HG03432 (cell line): ENCODE measurements at regions not wholly inside any gene's neighbourhood (a gene's known extent, or its start where the extent isn't known, plus 50 kb on each side); places are given as distances from the start of the nearest gene placed in this dataset.

Experiments
- ATAC-seq: cut with Tn5 transposase; IDR thresholded peaks from one replicate; pipeline ENCODE4 v1.9.1; 2021; ENCODE audit warnings: mild to moderate bottlenecking, moderate library complexity; ENCODE audit not compliant: unreplicated experiment

DNA sequence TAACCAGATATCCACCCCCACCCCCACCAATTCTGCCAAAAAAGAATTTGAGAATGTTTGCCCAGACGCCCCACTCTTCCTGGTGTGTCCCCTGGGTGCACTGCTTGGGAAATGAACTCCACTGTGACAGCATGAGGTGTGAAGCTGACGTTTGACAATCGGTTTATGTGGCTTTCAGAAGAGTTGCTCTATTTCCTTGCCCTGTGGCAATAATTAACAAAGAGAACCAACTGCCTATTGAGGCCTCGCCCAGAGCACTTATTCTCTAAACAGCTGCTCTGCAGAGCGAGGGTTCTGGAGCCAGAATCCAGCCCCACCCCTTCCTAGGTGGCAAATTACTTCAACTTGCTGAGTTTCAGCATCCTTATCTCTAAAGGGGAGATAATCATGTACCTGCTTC lies 115.8 kb upstream of the SIX3 start:
- ATAC-seq = peak; percentile 82

DNA sequence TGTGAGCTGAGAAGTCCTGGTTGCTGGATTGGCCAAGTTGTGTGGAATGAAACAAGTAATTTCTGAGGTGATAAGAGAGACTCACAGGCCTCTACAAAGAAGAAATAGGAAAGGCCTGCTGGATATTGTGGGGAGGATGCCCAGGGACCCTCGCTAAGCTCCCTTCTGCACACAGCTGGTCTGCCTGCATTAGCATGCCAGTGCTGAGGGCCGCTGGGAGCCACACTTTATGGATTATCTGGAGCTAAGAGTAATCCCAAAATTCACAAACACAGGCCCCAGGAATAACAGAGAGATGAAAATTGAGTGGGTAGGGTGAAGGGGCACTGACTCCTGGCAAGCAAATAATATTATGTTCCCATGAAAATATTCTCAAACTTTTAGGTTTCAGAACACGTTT lies 114.9 kb upstream of the SIX3 start:
- ATAC-seq = no peak

DNA sequence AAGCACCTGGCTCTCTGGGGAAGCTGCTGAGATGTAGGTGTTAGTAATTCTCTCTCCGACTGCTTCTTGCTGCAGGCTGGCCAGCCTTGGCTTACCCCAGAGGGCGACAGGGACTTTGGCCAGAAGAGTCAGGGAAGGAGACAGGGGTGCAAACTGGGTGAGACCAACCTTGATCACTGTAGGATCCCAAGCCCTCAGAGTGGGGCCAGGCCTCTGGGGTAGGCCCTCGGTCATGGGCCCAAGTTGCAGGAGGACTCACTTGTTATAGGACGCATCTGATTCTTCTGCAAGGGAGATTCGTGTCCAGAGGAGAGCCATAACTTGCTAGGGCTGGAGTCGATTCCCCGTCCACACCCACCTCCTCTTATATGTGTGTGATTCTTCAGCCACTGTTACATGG lies 111.7 kb upstream of the SIX3 start:
- ATAC-seq = no peak

DNA sequence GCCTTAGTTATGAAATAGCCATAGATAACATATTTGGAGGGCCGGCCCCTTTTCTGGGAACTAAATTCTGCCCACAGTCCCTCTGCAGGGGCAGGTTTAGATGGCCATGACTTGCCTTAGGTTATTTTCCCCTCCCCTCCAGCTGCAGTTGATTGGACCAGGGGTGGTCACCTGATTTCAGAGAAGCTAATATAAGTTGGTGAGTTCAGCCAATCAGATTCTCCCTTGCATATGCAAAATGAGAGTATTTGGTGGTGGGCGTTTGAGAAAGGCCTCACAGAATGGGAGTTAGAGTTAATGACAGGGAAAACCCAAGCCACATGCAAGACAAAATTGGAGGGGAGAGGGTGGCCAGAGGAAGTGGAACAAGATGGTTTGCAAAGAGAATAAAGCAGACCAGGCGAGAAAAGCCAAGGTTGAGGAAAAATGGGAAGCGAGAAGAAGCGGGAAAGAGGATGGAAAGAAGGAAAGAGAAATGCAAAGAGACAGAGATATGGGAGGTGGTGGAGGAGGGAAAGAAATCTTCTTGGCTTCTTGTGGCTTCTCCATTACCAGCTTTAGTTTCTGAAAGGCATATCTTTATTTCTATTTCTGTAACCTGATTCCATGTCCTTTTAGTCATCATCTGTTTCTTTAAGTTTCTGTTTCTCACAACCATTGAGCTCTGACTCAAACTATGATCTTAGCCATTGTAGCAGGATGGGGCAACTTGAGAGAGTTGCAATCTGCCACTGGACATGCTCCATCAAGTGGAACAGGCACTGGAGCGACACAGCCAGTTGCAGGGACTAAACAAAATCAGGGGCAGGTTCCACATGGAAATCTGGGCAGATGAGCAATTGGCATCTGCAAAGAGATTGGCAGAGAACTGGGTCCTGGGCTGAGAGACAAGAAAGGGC lies 108.1 kb upstream of the SIX3 start:
- ATAC-seq = peak; percentile 67

DNA sequence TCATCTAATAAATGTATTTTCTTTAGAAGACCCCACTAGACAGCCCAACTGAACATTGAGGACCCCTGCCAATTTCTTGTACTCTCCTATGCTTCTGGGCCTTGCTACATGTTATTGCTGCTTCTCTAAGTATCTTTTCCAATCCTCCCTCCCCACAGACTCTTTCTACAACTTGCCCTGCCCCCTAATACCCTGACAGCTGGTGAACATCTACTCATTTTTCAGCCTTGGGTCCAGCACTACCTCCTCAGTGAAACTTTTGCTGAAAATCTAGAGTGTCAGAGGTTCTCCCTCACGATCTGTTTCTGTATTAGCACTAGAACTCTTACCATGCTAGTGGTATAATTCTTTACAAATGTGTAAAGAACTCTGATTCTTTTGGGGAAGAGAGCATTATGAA lies 106.8 kb upstream of the SIX3 start:
- ATAC-seq = no peak

DNA sequence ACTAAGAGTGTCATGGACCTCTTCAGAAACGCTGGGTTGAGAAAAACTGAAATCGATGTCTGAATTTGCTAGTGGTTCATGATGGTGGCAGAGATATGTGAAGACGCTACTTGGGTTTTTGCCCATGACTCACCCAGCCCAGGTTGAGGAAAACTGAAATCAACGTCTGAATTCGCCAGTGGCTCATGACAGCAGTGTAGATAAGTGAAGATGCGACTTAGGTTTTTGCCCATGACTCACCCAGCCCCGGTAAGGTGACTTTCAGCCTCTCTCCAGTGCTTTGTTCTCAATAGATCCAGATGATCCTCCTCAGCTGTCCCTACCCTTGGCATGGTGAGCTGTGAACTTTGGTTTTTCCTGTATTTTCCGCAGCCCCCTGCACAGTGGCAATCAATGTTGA lies 105.3 kb upstream of the SIX3 start:
- ATAC-seq = peak; percentile 51

DNA sequence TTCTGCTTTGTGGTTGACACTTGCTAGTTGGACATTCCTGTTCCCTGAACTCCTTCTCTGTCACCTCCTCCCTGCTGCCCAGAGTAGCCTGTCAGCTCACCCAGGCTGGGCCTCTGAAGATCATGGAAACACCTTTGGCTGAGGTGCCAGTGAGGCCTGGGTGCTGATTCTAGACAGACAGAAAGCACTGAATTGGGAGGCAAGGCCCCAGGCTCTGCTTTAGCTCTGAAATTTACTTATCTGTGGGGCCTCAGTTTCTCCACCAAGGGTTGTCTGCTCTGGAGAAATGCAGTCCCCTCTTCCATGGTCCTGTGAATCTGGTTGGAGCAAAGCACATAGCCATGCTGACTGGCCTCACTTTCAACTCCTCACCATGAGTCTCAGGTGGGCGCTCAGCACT lies 104.6 kb upstream of the SIX3 start:
- no peak for ATAC-seq

DNA sequence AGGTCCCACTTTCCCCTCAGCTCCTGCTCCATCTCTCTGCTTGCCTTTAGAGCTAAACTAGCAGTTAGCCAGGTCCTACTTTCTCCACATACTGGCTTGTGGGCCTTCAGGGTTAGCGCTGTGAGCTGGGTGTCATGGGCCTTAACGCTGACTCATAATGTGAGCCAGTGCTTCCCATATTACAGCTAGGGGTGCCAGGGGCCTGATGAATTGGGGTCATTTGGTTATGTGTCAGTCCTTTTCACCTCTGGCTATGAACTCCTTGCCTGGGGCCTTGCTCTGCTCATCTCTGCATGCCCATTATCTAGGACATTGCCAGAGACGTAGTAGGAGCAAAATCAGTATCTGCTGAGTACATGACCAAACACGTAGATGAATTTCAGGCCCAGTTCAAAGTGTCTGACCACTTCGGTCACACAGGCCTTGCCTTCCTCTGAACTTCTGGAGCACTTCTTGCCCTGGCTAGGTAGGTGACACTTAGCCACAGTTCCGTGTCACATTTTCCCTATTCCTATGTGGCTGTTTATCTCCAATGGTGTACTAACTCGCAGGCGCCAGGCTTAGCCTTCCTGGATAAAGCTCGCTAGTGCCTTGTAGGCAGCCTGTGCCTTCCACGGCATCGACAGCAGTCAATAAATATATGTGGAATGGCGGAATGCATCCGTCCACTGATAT lies 103.2 kb upstream of the SIX3 start:
- no peak for ATAC-seq

DNA sequence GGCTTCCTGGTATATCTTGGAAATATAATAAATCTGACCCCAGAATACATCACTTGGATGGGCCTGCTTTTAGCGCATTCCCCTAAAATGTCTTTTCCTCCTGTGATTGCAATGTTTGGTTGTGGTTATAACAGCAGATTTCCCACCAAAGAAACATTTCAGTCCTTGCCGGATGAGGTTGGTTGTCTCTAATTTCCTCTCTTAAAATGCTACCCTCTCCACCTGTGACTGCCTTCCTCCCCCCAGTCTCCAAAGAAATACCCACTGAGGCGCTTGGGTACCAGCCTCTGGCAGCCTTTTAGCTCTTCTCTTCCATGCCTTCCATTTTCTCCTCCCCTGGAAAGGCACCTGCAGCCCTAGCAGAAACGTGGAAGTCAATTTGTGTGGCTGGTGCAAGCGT lies 102.1 kb upstream of the SIX3 start:
- no peak for ATAC-seq

DNA sequence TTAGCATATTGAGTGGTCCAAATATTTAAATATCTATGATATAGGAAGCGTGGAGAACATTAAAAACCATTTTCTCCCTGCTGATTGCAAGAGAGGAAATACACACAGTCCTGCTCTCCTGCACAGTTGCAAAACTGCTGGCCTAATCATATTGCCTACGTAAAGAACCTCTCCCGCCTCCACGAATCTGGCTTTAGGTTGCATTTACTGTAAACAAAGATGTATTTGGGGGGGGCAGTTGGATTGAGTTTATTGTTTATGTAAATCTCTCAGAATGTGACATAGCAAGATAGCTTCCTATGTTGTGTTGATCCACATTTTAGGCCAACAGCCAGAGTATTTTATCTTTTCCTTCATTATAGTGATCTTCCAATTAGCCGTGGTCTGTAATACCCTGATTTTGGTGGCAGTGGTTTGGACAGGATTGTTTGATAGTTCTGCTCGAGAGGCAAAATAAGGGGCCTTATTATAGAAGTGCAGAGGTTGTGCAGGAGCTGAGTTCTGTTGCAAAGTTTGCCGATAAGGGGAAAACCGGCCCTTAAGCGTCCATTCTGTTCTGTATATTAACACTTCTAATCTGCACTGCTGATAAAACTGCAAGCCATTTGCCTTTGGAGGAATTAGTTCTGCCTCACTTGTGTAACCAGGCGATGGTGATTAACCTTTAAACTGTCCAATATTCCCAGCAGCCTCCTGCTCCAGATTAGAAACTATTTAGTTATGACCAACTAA lies 101.6 kb upstream of the SIX3 start:
- no peak for ATAC-seq

DNA sequence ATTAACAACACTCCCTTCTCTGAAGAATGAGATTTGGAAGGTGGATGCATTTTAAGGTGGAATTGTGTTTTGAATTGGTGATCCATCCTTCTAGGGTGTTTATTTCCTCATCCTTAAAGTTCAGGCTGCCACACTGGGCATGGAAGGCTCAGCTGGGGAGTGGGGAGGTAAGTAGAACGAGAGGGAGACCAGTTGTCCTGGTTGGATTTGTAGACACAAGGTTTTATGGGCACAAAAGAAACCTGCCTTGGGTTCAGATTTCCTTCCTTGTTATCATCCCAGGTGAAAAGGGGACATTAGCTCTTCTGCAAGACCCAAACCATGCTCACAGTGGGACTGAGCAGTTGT lies 101.0 kb upstream of the SIX3 start:
- ATAC-seq = no peak

DNA sequence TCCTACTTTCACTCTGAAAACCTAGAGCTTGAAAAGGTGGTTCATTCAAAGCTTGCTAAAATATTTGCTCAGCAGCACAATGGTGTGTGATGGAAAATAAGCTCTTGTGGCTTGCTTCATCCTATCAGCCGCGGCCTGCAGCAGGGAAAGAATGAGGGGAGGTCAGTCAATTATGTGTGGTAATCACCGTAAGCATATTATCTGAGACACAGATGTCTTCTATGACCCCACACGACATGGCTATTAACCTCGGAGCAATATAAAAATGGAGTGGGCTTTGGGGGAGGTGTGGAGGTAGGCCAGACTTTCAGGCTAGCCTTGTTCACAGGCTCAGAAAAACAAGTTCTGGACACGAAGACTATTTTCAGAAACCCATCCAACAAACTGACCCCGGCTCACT lies 98.4 kb upstream of the SIX3 start:
- no peak for ATAC-seq

DNA sequence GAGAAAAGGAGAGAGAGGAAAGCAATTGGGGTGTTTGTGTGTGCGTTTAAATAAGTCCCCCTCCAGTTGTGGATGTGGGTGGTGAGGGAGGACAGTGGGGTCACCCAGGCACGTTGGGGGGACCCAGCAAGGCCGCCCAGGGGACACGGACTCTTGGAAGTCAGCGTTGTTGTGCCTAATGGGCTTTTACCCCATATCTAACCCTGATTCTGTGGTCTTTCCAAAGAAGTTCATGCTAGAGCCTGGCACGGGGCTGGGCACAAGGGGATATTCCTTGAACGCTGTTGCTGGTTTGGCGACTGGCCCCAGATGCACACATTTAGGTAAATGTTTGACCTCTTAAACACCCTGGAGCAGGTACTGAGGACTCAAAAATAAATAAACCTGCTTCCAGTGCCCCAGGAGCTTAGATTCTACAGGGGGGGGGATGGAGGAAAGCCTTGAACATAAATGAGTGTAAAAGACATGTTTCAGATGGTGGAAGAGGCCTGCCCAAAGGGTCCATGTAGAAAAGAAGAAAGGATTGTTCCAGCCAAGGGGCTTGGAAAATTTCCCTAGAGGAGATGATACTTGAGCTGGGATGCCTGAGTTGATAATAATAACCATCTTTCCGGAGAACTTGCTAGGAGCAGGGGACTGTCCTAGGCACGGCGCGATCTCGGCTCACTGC lies 97.7 kb upstream of the SIX3 start:
- ATAC-seq = no peak

DNA sequence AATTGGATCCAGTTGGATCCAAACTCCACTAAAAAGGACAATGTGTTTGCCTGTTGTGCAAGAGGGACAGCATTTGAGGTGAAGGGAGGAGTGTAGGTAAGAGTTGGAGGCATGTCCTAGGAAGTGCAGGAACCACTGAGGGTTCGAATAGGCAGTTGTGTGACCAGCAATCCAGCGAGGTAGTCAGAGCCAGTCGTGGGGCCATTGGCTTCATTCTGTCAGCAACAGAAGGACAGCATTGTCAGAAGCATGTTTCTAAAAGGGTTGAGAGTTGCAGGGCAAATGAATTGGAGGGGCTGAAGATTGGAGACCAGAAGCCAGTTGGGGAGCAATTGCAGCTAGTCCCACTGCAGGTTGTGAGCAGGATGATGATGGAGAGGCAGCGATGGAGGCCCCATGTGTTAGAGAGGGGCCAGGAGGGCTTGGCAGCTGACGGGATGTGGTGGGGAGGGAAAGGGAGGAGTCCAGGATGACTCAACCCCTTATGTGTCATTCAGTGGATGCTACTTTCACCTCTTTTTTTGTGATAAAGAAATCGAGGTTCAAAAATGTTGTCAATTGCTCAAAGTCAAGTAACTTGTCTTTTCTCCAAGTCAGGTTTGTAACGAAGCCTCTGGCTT lies 96.7 kb upstream of the SIX3 start:
- no peak for ATAC-seq

DNA sequence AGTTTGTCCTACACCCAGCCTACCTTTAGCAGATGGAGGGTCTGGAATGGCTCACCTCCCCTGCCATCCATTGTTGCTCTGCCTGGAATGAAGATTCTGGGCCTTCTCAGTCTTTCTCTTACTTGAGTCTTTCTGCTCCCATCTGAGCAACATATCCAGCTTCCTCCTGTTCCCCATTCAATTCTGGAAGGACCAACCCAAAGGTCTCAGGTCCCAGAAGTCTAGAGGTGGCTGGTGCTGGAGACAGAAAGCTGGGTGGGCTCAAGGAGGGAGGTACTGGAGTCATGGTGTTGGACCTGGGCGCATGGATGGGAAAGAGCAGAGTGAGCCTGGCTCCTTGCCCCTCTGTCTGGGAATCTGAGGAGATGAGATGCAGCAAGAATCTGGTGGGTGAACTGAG lies 93.5 kb upstream of the SIX3 start:
- ATAC-seq = no peak

DNA sequence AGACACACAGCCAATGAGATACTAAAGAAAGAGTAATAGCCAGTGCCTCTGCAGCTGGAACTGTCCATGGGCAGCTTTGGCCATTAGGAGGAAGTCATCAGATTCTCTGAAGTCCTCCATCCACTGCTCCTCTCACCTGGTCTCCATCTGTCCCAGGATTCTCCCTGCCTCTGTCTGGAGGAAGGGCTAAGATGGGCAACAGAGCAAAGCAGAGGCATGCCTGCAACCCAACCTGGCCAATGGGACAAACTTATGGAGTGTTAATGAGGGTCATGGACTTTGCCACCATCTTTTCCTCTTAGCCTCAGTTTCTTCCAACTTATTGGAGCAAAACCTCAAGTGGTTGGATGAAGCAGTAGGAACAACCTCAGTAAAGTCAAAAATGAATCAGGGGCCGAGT lies 91.5 kb upstream of the SIX3 start:
- ATAC-seq = no peak

DNA sequence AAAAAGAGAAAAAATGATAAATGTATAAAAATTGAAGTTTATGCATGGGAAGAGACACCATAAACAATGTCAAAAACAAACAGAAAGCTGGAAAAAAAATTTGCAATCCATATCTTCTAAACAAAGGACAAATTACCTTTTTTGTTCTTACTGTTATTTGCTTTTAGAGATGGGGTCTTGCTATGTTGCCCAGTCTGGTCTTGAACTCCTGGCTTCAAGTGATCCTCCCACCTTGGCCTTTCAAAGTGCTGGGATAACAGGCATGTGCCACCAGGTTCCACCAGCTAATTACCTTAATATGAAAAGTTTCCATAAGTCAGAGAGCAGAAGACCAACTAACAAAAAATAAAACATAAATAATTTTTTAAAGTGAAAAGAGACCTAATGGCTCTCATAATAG lies 90.0 kb upstream of the SIX3 start:
- ATAC-seq = no peak

DNA sequence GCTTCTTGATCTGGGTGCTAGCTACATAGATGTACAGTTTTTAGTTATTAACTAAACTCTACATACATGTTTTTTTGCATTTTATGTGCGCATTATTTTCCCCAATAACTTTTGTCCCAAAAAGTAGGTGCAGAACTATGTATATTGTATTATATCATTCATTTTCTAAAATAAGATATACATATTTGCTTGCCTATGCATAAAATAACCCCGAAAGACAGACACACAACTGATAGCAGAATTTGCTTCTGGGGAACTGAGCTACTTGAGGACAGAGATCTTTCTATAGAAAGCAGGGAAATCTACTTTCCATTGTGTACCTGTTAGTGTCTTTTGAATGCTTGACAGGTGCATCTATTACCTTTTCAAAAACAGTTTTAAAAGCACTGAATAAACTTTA lies 88.9 kb upstream of the SIX3 start:
- no peak for ATAC-seq

DNA sequence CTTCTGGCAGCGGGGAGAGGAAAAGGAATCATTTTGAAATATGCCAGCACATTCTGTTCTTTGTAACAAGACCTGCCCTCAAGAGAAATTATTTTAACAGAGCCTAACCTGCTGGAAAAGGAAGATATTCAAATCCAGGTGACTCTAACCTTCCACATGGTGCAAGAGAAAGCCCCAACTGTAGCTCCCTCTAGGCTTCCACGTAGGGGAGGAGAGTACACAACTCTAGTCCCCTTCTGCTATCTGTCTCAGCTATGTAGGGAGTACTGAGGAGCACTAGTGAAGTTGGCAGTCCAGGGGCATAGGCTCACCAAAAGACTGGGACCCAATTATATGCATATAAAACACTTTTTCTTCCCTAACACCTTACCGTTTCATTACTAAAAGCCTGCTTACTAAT lies 82.2 kb upstream of the SIX3 start:
- ATAC-seq = no peak

DNA sequence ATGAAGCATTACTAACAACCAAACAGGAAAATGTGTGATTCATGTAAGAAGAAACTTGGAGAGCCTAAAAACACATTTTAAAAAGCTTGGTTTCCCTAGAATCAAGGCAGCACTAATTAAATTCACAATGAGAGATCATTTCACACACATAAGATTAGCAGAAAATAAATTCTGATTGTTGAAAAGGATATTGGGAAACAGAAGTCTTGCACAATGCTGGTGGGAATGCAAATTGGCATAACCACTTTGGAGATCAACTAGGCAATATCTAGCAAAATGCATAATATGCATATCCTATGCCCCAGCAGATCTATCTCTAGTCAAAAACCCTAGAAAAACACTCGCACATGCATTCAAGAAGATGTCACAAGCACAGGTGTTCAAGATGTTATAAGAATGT lies 75.3 kb upstream of the SIX3 start:
- no peak for ATAC-seq

DNA sequence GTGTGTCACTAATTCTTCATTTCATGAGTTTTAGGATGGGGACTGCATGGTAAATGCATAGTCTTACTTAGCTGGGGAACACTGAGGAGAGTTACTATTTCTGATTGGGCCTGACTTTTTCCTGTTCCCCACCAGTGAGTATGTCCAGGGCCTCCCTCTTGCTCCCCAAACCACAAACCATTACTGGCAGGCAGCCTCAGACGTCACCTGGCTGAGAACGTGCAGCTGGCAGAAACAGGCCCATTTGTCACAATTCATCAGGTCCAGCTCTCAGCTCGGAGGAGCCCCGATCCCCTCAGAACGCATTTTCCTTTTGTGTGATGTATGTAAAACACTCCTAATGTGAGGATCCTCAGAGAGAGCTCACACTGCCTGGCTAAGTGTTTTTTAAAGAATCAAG lies 71.7 kb upstream of the SIX3 start:
- ATAC-seq = no peak
